ENCODE measurements at regions not wholly inside any gene's neighbourhood (a gene's known extent, or its start where the extent isn't known, plus 50 kb on each side); places are given as distances from the start of the nearest gene placed in this dataset.
"Not testable (repeated sequence)": the region's sequence is repeated elsewhere in the genome, so short reads cannot be mapped to it uniquely, and the experiment has no call there.

DNA sequence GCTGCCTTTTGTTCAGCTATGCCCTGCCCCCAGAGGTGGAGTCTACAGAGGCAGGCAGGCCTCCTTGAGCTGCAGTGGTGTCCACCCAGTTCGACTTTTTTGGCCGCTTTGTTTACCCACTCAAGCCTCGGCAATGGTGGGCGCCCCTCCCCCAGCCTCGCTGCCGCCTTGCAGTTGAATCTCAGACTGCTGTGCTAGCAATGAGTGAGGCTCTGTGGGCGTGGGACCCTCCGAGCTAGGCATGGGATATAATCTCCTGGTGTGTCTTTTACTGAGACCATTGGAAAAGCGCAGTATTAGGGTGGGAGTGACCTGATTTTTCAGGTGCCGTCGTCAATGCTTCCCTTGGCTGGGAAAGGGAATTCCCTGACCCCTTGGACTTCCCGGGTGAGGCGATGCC lies 279.3 kb downstream of the PTH2R start:
- not testable (repeated sequence) for DNase-seq (ENCODE audit: low spot score)

DNA sequence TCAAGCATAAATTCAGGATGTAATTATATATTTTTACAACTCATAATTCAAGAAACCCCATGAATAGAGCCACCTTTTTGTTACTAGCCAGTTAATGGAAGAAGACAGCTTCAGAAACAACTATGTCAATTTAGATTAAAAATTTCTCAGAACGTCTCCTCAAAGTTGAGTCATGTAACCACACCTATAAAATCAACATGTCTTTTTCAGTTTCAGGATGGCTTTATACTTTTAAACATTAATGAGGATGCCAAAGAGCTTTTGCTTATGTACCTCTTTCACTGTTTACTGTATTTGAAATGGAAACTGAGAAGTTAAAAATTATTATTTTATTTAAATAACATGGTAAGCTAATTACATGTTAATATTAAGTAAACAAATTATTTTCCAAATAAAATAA lies 280.1 kb downstream of the PTH2R start:
- no peak for DNase-seq (ENCODE audit: low spot score)

DNA sequence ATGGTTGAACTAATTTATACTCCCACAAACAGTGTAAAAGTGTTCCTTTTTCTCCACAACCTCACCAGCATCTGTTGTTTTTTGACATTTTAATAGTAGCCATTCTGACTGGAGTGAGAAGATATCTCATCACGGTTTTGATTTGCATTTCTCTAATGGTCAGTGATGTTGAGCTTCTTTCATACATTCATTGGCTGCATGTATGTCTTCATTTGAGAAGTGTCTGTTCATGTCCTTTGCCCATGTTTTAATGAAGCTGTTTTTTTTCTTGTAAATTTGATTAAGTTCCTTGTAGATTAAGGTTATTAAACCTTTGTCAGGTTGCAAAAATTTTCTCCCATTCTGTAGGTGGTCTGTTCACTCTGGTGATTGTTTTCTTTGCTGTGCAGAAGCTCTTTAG lies 281.1 kb downstream of the PTH2R start:
- DNase-seq (ENCODE audit: low spot score) = not testable (repeated sequence)

DNA sequence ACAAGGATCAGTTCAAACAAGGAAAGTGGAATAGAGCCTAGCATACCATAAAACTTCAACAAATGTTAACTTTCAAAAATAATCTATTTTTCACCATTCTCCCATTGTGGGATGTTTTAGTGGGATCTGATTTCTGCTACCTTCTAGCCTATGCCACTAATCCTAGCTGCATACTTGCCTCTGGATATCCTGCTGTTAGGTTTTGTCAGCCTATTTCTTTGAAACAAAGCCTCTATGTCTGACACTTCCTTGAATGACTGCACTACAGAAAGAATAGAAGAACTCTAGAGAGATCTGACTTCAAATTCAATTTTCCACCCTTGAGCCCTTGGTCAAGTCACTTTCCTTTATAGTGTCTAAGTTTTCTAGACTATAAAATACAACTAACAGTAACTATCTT lies 291.5 kb downstream of the PTH2R start:
- DNase-seq (ENCODE audit: low spot score) = no peak

DNA sequence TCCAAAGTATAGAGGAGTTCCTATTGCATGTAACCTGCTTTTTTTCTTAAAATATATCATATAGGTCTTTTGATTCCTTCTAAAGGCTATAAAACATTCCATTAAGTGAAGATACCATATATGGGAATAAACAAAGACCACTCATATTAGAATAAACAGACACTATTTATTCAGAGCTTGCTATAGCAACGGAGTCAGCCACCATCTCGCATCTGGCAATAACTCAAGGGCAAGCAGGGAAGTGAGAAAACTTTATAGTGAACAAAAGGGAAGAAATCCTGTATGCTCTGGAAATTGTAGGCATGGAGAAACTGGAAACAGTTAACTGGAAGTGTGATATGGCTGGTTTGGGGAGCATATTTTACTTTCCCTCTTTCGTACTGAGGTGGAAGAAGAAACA lies 301.9 kb downstream of the PTH2R start:
- no peak for DNase-seq (ENCODE audit: low spot score)

DNA sequence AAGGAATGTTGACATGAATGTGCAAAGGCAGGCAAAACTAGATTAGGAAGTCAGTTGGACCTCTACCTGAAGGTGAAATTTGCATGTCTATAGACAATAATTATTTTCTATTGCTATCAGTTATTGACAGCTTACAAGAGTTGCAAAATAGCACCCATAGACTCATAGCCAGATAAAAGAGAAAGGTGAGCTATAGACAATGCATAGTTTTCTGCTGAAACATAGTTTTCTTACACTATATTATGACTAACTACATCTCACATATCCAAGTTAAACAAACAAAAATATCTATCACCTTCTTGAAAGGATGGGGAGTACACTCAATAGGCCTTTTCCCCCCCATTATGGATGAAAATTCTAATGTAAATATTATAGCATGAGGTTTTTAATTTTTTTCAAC lies 305.0 kb downstream of the PTH2R start:
- DNase-seq (ENCODE audit: low spot score) = no peak

DNA sequence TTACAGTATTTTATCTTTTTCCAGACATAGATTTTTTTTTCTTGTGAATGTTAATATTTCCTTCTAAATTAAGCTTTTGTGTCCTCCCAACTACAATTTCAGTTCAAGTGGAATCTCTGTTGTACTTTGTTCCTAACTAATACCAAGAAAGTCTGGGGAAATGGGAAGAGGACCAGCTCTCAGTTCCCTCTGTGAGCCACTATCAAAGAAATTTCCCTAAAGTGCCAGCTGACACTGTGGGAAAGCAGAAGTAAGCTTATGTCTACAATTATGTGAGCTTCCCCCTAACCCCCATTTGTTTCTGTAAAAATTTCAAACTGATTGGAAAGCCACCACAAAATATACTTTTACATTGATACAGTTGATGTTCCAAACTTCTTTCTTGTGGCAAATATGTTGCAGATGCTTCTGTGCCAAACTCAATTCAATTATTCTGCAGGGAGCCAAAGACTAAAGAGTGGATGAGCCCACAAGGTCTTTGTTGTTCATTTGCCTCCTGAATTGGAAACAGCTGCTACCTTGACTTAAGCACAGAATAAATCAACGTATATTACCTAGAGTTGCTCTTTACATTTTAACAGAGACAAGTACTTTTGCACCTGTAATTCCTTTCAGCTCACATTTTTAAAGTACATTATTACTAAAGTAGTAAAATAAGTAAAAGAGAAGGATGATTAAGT lies 306.6 kb downstream of the PTH2R start:
- no peak for DNase-seq (ENCODE audit: low spot score)

DNA sequence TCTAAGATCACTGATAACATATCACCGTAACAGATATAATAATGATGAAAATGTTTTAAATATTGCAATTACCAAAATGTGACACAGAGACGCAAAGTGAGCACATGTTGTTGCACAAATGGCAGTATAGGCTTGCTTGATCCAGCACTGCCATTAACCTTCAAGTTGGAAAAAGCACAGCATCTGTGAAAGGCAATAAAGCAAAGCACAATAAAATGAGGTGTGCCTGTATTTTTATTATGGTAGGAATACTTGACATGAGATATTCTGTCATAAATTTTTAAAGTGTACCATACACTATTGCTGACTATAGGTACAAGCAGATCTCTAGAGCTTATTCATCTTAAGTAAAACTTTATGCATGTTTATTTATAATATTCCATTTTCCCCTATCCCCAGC lies 312.2 kb downstream of the PTH2R start:
- no peak for DNase-seq (ENCODE audit: low spot score)

- DNase-seq (ENCODE audit: low spot score) = no peak
These were observed 316.1 kb downstream of the PTH2R start for GRCh38 chr2:208722731-208723130.

GRCh38 chr2:208725280-208725679 lies 318.7 kb downstream of the PTH2R start:
- no peak for DNase-seq (ENCODE audit: low spot score)

DNA sequence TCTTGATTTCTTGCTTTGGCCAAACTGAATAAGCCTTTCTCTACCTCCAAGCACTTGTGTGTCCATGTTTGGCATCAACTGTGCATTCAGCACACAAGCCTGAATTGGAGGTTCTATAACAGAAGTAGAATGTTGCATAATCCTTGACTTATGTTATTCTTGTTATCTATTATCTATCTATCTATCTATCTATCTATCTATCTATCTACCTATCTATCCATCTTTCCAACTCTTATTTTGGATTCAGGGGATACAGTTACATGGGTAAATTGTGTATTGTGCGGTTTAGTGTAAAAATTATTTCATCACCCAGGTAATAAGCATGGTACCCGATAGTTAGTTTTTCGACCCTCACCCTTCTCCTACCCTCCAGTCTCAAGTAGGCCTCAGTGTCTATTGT lies 319.6 kb downstream of the PTH2R start:
- DNase-seq (ENCODE audit: low spot score) = no peak

GRCh38 chr2:208751663-208752415 lies 345.2 kb downstream of the PTH2R start:
- not testable (repeated sequence) for DNase-seq (ENCODE audit: low spot score)

DNA sequence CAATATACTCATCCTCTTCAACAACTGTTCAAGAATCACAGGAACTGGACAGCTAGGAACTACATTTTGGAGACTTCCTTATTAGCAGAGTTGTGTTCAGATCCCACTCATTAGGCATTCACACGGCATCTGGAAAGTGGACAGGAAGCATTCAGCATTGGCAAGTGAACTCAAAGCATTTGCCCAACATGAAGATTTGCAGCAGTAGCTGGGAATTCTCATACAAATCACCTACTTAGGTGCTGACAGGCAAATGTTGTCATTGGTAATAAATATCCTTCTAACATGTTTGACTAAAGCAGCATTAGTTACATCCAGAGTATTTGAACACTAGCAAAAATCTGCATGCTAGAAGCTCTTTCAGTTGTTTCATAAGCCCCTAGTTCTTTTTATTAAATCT lies 350.8 kb downstream of the PTH2R start:
- DNase-seq (ENCODE audit: low spot score) = no peak

GRCh38 chr2:208773074-208773473 lies 366.5 kb downstream of the PTH2R start:
- DNase-seq (ENCODE audit: low spot score) = not testable (repeated sequence)

DNA sequence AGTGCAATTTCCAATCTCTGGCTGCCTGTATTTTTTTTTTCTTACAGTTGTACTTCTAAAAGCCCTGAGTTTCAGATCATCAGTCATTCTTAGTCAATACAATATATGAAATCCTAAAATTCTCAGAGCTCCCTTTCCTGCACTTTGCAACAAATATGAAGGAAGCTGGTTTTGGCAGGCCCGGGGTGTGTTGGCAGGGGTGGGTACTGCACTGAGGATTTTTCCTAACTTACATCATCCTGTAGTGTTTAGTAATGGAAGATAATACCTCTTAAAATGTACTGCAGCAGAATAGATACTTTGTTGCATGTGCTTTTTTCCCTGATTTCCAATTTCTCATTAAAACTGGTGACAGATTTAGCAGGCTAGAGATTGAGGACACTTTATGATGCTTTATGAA lies 374.6 kb downstream of the PTH2R start:
- no peak for DNase-seq (ENCODE audit: low spot score)

GRCh38 chr2:208782097-208782496 lies 375.5 kb downstream of the PTH2R start:
- no peak for DNase-seq (ENCODE audit: low spot score)

GRCh38 chr2:208783184-208783583 lies 376.6 kb downstream of the PTH2R start:
- DNase-seq (ENCODE audit: low spot score) = no peak

DNA sequence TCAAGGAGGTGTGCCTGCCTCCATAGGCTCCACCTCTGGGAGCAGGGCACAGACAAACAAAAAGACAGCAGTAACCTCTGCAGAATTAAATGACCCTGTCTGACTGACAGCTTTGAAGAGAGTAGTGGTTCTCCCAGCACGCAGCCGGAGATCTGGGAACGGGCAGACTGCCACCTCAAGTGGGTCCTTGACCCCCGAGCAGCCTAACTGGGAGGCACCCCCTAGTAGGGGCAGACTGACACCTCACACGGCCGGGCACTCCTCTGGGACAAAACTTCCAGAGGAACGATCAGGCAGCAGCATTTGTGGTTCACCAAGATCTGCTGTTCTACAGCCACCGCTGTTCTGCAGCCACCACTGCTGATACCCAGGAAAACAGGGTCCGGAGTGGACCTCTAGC lies 378.2 kb downstream of the PTH2R start:
- DNase-seq (ENCODE audit: low spot score) = not testable (repeated sequence)

- no peak for DNase-seq (ENCODE audit: low spot score)
These were observed 384.7 kb downstream of the PTH2R start for GRCh38 chr2:208791257-208791656.

DNA sequence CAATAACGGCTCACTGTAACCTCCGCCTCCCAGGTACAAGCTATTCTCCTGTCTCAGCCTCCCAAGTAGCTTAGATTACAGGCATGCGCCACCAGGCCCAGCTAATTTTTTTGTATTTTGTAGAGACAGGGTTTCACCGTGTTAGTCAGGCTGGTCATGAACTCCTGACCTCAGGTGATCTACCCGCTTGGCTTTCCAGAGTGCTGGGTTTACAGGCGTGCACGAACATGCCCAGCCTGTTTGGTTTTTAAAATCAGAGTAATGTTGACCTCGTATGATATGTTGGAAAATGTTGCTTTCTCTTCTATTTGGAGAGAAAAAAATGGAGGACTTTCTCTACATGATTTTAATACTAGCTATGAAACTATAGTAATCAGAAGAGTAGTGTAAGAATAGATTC lies 386.2 kb downstream of the PTH2R start:
- DNase-seq (ENCODE audit: low spot score) = no peak

DNA sequence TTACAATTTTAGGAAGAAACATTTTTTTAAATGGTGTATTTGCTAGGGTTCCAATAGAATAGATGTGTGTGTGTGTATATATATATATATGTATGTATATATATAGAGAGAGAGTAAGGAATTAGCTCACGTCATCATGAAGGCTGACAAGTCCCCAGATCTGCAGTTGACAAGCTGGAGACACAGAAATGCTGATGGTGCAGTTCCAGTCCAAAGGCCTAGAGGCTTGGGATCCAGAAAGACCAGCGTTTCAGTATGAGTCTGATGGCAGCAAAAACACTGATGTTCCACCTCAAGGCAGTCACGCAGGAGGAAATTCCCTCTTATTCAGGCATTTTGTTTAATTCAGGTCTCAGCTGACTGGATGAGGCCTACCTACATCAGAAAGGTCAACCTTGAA lies 386.8 kb downstream of the PTH2R start:
- no peak for DNase-seq (ENCODE audit: low spot score)

- no peak for DNase-seq (ENCODE audit: low spot score)
These were observed 387.8 kb downstream of the PTH2R start for GRCh38 chr2:208794288-208794975.

DNA sequence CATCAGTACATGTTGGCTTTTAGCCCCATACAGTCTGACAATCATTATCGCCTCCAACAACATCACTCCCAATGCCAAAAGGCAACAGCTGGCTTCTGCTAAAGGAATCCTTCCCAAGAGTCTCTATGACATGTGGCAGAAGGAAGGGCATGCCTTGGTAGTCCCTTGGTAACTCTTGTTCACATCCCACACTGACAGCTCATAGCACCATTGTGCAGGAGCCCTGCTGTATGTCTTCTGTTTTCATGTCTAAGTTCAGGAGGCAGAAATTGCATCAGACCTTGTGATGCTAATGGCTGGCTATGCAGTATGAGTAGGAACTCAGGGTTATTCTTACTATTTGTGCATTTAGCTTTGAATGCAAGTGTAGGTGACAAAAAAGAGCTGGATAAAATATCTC lies 392.1 kb downstream of the PTH2R start:
- no peak for DNase-seq (ENCODE audit: low spot score)

All from HuH-7.5 (cell line).